ENCODE measurements at regions not wholly inside any gene's neighbourhood (a gene's known extent, or its start where the extent isn't known, plus 50 kb on each side); places are given as distances from the start of the nearest gene placed in this dataset.

- no peak for TF ChIP-seq CTCF (conservative IDR thresholded peaks at IDR 0.05; ENCODE audit: low read depth, low read length)
- H3K4me1 ChIP-seq (ENCODE audit: low read depth, poor library complexity, severe bottlenecking): no peaks in the 10 kb centered on the region
- no peaks in the 10 kb centered on the region for H4K20me1 ChIP-seq (ENCODE audit: insufficient read depth)
- no peak overlapping the region for H3K4me2 ChIP-seq
- no peaks in the 10 kb centered on the region for H3K27me3 ChIP-seq (ENCODE audit: insufficient read depth, low read depth)
- H2AFZ ChIP-seq (ENCODE audit: low read depth): no peak overlapping the region
- H3K36me3 ChIP-seq (ENCODE audit: insufficient read depth): no peaks in the 10 kb centered on the region
- H3K79me2 ChIP-seq (ENCODE audit: insufficient read depth, low read depth): no peaks in the 10 kb centered on the region
- no peak overlapping the region for H3K9ac ChIP-seq
- H3K27ac ChIP-seq: no peak overlapping the region
- H3K4me3 ChIP-seq (IDR thresholded peaks at IDR 0.05; ENCODE audit: insufficient read depth, low read depth, low read length): no peak overlapping the region
Measured at GRCh38 chr15:26128611-26129140, 265.5 kb upstream of the ATP10A start.

DNA sequence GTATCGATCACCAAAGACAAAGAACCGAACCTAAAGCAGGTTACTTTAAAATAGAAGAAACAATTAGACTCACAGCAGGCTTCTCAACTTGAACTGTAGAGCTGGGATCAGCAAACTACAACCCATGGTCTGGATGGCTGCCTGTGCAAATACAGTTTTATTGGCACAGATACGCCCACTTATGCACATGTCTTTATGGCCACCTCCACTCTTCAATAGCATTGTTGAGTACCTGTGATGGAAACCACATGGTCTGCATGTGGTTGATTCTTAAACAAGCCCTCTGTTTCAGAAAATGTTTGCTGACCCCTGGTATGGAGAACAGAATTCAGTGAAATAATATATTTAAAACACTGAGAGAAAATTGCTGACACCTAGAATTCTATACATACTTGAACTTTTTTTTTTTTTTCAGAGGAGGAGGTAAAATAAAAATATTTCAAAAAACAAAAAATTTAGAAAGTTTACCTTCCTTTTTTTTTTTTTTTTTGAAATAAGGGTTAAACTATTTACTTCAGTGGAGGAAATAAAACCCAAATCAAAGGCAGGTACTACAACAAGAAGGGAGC is 263.8 kb upstream of the ATP10A start:
- Histone ChIP-seq H3K4me3 (IDR thresholded peaks at IDR 0.05; ENCODE audit: insufficient read depth, low read depth, low read length) (no peak overlapping the region), H4K20me1 (ENCODE audit: insufficient read depth) (no peaks in the 10 kb centered on the region), H3K4me2 (no peak overlapping the region), H3K27ac (no peak overlapping the region), H3K27me3 (ENCODE audit: insufficient read depth, low read depth) (no peaks in the 10 kb centered on the region), H3K79me2 (ENCODE audit: insufficient read depth, low read depth) (no peaks in the 10 kb centered on the region), H3K36me3 (ENCODE audit: insufficient read depth) (no peaks in the 10 kb centered on the region), H3K9ac (no peak overlapping the region), H2AFZ (ENCODE audit: low read depth) (no peak overlapping the region), H3K4me1 (ENCODE audit: low read depth, poor library complexity, severe bottlenecking) (no peaks in the 10 kb centered on the region)
- no peak for TF ChIP-seq CTCF (conservative IDR thresholded peaks at IDR 0.05; ENCODE audit: low read depth, low read length)

GRCh38 chr15:26126070-26126469 is 262.9 kb upstream of the ATP10A start:
- Histone ChIP-seq H3K36me3 (ENCODE audit: insufficient read depth) (no peaks in the 10 kb centered on the region), H3K4me1 (ENCODE audit: low read depth, poor library complexity, severe bottlenecking) (no peaks in the 10 kb centered on the region), H2AFZ (ENCODE audit: low read depth) (no peak overlapping the region), H3K27ac (no peak overlapping the region), H3K79me2 (ENCODE audit: insufficient read depth, low read depth) (no peaks in the 10 kb centered on the region), H3K4me2 (no peak overlapping the region), H3K9ac (no peak overlapping the region), H3K27me3 (ENCODE audit: insufficient read depth, low read depth) (no peaks in the 10 kb centered on the region), H3K4me3 (IDR thresholded peaks at IDR 0.05; ENCODE audit: insufficient read depth, low read depth, low read length) (no peak overlapping the region), H4K20me1 (ENCODE audit: insufficient read depth) (no peaks in the 10 kb centered on the region)
- TF ChIP-seq CTCF (conservative IDR thresholded peaks at IDR 0.05; ENCODE audit: low read depth, low read length): no peak

DNA sequence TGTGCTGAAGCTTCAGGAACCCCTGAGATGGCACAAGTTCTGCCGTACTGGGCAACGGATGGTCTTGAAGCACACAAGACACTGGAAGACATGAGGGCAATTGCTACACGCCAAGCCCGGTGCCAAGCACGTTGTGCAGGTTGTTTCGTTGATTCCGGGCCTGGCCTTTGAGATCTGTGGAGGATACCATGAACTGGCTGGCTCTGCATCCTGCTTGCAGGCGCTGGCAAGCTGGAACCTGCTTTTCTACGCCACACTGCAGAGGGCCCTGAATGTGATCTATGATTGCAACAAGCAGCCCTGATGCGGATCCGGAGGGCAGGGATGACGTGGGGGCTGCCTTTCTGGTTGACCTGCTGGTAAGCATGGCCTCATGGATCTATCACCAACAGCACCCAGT is 262.5 kb upstream of the ATP10A start:
- TF ChIP-seq CTCF (conservative IDR thresholded peaks at IDR 0.05; ENCODE audit: low read depth, low read length): no peak
- Histone ChIP-seq H3K9ac (no peak overlapping the region), H3K27ac (no peak overlapping the region)

More for the DNA sequence above, 262.5 kb upstream of the ATP10A start:
- Histone ChIP-seq H4K20me1 (ENCODE audit: insufficient read depth) (no peaks in the 10 kb centered on the region), H3K4me2 (no peak overlapping the region), H3K4me3 (IDR thresholded peaks at IDR 0.05; ENCODE audit: insufficient read depth, low read depth, low read length) (no peak overlapping the region), H3K4me1 (ENCODE audit: low read depth, poor library complexity, severe bottlenecking) (no peaks in the 10 kb centered on the region), H3K79me2 (ENCODE audit: insufficient read depth, low read depth) (no peaks in the 10 kb centered on the region), H3K27me3 (ENCODE audit: insufficient read depth, low read depth) (no peaks in the 10 kb centered on the region), H3K36me3 (ENCODE audit: insufficient read depth) (no peaks in the 10 kb centered on the region), H2AFZ (ENCODE audit: low read depth) (no peak overlapping the region)
